PC-9 (cell line): ENCODE measurements at regions not wholly inside any gene's neighbourhood (a gene's known extent, or its start where the extent isn't known, plus 50 kb on each side); places are given as distances from the start of the nearest gene placed in this dataset.

Experiments
- CTCF ChIP-seq: fragments of 200-600 bp; sonication (generic); conservative IDR thresholded peaks from 2 replicates; pipeline ENCODE4 v1.6.1; 2017; ENCODE audit warnings: mixed run types, antibody characterized with exemption, mild to moderate bottlenecking, moderate library complexity
- EZH2 ChIP-seq: fragments of 200-600 bp; sonication (generic); IDR thresholded peaks from 2 replicates; pipeline ENCODE4 v1.8.0; 2017; ENCODE audit warnings: antibody characterized with exemption, low read depth

- TF ChIP-seq CTCF, result no peak
- no peak for TF ChIP-seq EZH2
Measured at GRCh38 chr7:416761-417624, 102.7 kb downstream of the PDGFA start.
